NCI-H2196 treated with DMSO at 0.1 percent for 48 hours (cell line): ENCODE measurements at regions not wholly inside any gene's neighbourhood (a gene's known extent, or its start where the extent isn't known, plus 50 kb on each side); places are given as distances from the start of the nearest gene placed in this dataset.
"Not testable (repeated sequence)": the region's sequence is repeated elsewhere in the genome, so short reads cannot be mapped to it uniquely, and the experiment has no call there.

ENCODE experiments used
- DNase-seq: peaks from one replicate; lab custom pipeline; 2025; ENCODE audit not compliant: unreplicated experiment; lab: John Stamatoyannopoulos, UW

DNA sequence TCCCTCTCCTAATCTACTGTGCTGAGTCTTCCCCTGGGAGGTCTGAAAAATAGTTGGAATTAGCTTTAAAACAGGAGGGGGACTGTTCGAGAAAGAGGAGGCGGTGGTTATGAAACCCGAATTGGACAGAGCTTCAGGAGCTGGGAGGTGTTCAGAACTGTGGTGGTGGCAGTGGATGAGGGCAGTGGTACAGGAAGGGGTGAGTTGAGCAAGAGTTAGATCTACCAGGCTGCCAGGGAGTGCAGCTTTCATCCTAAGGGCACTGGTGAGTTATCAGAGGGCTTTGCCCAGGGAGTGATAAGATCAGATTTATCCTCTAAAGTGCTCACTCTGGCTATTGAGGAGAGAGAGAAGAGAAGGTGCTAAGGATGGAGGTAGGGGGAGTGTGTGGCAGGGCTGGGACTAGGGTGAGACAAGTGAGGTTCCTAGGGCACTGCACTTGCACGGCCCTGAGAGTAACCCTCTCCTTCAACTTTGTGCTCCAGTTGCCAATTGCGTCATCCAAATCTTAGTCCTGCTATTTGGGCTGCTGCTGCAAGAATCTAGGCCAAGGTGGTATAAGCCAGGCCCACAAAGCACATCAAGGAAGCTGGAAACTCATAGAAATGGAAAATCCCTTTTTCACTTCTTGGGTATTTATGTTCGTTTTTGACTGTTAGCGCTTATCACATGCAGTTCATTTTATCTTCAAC, 540.3 kb downstream of the XYLT1 start:
- DNase-seq = no peak

DNA sequence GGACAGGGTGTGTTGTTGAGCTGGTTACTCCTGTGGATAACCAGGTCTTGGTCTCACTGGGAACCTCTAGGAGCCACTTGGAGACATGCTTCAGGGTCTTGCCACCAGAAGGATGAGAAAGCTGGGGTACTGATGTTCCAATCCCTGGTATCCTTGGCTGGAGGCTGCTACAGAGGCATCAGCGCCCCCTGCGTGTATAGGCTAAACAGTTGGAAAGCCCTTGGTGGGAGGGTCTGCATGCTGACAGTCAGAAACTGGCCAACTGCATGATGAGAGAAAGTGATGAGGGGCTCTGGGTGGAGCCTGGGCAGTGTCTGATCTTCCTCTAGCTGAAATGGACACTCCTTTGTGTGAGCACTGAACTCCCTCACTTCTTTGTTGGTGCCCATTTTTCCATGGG, 536.9 kb downstream of the XYLT1 start:
- DNase-seq = no peak

- DNase-seq = no peak
Observed at GRCh38 chr16:16934660-16935059, 536.1 kb downstream of the XYLT1 start.

DNA sequence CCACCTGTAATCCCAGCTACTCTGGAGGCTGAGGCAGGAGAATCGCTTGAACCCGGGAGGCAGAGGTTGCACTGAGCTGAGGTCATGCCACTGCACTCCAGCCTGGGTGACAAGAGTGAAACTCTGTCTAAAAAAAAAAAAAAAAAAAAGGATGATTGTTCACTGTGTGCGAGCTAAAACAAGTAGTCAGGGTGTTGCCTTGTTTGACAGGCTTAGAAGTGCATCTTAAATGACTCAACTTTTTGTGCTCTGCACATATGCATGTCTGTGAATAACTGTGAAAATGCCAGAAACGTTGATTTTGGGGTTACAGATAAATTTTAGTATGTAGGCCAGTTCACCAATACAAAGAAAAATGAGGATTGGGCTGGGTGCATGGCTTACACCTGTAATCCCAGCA, 534.9 kb downstream of the XYLT1 start:
- DNase-seq = not testable (repeated sequence)

GRCh38 chr16:16937576-16937975, 533.2 kb downstream of the XYLT1 start:
- DNase-seq = no peak

- no peak for DNase-seq
Observed at GRCh38 chr16:16938009-16938408, 532.8 kb downstream of the XYLT1 start.

GRCh38 chr16:16938980-16939379, 531.8 kb downstream of the XYLT1 start:
- no peak for DNase-seq

DNA sequence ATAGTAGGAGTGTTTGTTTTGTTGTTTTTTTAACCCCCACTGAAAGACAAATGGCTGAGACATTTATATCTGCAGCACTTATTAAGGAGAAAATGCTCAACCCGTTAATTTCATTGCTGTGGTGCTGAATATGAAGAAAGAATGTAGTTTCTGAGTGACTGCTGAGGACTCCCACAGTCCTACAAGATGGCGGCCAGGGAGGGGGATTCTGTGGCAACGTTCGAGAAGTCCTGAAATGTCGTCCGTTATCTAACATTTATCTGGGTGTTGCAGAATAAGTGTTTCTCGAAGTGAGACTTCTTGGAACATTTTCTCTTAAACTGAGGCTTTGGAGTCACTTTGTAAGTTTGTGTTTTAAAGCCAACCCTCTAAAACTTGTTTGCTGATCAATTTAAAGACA, 530.4 kb downstream of the XYLT1 start:
- DNase-seq = no peak

DNA sequence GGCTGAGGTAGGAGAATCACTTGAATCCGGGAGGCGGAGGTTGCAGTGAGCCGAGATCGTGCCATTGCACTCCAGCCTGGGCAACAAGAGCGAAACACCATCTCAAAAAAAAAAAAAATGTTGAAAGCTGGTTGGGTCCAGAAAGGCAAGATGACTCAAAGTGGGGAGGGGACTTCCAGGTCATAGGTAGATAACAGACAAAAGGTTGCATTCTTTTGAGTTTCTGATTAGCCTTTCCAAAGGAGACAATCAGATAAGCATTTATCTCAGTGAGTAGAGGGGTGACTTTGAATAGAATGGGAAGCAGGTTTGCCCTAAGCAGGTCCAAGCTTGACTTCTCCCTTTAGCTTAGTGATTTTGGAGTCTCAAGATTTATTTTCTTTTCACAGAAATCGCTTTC, 527.9 kb downstream of the XYLT1 start:
- DNase-seq = not testable (repeated sequence)

DNA sequence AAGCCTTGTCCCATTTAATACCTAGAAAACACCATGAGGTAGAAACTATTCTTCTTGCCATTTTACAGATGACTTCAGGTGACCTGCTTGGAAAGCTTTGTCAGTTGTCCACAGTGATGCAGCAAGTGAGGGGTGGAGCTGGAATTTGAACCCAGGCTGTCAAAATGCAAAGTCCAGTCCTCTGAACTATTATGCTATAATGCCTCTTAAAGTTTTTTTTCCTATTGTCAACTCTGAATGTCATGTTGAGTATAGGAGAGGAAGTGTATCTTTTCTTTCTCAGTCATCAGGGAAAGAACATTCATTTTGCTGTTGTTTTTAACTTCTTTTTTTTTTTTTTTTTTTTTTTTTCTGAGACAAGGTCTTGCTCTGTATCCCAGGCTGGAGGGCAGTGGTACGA, 525.6 kb downstream of the XYLT1 start:
- DNase-seq = no peak

- no peak for DNase-seq
Observed at GRCh38 chr16:16956376-16956775, 514.4 kb downstream of the XYLT1 start.

- DNase-seq = no peak
Observed at GRCh38 chr16:16960785-16961184, 510.0 kb downstream of the XYLT1 start.

- DNase-seq = no peak
Observed at GRCh38 chr16:16966439-16966838, 504.3 kb downstream of the XYLT1 start.

GRCh38 chr16:16971042-16971441, 499.7 kb downstream of the XYLT1 start:
- no peak for DNase-seq

GRCh38 chr16:16972831-16973230, 497.9 kb downstream of the XYLT1 start:
- no peak for DNase-seq

DNA sequence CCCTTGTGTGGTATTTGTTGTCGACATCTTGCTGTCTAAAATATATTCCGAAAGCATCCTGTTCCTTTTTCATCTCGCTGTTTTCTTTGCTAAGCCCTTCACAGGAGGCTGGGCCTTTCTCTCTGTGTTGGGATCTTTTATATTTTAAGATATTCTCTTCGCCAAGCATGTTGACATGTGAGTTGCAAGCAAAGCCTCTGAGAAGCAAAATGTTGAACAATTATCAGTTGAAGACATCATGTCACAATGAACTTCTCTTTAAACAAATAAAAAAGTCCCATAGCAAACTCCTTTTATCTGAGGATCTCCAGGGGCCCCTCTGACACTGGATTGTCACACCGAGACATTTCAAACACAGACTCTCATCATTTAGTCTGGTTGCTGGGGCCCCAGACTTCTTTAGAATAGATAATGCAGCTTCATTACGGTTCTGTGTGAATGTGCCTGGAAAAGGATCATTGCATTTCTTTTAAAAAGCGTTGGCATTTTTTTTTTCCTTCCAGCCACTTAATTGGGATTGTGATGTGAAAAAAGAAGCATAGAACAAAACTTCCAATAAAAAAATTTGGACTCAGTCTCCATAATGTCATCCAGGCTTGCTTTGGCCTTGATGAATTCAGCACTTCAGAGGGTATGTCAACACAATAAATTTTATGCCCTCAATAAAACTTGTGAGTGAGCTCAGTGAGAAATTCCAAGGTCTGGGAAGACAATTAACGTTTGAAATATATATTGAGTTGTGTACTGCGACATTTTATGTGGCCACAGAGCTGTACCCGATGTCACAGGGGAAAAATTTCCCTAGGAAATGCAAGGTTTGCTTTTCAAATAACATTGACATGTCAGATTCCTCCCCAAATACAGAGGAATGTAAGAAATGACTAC, 496.8 kb downstream of the XYLT1 start:
- DNase-seq = no peak

DNA sequence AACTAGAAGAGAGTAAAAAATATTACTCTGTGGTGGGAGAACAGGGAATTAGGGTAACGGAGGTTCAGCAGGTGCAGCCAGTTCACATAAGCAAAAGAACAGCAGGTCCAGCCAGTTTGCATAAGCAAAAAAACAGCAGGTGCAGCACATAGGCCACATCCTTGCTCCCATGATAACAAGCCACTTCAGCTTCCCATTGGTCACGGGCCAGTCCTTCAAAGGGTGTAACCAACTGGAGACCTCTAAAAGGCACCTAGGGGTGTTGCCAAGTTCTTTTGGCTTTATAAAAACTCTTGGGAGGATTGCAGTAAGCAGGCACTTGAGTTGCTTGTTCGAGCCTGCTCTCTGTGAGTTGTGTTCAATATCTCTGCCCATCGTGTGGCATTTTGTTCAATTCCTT, 488.1 kb downstream of the XYLT1 start:
- DNase-seq = no peak

DNA sequence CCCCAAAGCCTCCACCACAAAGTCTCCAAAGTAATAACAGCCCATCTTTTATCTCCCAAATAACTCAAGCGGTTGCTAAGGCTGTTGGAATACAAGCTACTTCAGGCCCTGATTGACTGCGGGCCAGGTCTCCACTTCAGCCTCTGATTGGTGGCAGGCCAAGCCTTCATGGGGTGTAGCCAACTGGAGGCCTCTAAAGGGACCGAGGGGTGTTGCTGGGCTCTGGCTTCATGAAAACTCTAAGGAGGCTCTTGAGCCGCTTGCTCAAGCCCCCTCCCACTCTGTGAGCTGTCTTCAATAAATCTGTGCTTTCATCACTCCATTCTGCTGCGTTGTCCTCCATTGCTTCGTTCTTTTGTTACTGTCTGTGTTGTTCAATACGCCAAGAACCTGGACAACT, 487.2 kb downstream of the XYLT1 start:
- no peak for DNase-seq

GRCh38 chr16:16984091-16984490, 486.7 kb downstream of the XYLT1 start:
- not testable (repeated sequence) for DNase-seq

- DNase-seq = no peak
Observed at GRCh38 chr16:16985707-16986106, 485.1 kb downstream of the XYLT1 start.

DNA sequence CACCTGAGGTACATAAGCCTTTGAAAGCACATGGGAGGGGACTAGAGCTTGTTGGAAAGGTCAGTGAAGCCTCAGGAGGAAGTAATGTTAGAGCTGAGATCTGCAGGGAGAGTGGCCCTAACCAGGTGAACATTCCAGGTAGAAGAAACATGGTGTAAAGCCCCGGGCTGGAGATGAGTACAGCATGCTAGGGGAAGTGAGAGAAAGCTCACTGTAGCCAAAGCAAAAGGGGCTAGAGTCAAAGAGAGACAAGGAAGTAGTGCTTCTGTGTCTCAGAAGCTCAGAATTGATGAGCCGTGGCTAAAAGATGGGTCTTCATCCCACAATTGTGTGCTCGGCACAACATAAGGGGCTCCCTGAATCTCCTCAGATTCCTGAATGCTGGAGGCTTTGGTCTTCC, 481.8 kb downstream of the XYLT1 start:
- DNase-seq = no peak

GRCh38 chr16:16989368-16989767, 481.4 kb downstream of the XYLT1 start:
- no peak for DNase-seq
